Spleen (tissue), 11 donors: ENCODE measurements at regions not wholly inside any gene's neighbourhood (a gene's known extent, or its start where the extent isn't known, plus 50 kb on each side); places are given as distances from the start of the nearest gene placed in this dataset.

ENCODE experiments used
- DNase-seq: peaks from one replicate; pipeline ENCODE4 v3.0.0-alpha.2; 2020
- H3K27ac ChIP-seq, 8 donors: fragments of 200-600 bp; sonication (generic) in 7 of 8; 1 replicate in 4 of 8; 2 replicates in 4 of 8; pipeline versions ENCODE4 v1.5.0 to v1.8.0; 2016 to 2021; ENCODE audit warnings: inconsistent platforms in 4 of 8, mild to moderate bottlenecking in 4 of 8, moderate library complexity in 1 of 8
- H3K27me3 ChIP-seq, 7 donors: fragments of 200-600 bp; sonication (generic) in 6 of 7; replicated peaks in 1 of 7; 1 replicate in 4 of 7; 2 replicates in 3 of 7; pipeline versions ENCODE4 v1.5.0 to v1.8.0; 2016 to 2021; ENCODE audit warnings: inconsistent platforms in 3 of 7, mild to moderate bottlenecking in 1 of 7
- H3K36me3 ChIP-seq, 6 donors: fragments of 200-600 bp; sonication (generic) in 5 of 6; 1 replicate in 4 of 6; 2 replicates in 2 of 6; pipeline versions ENCODE4 v1.5.0 to v1.8.0; 2016 to 2021; ENCODE audit warnings: inconsistent platforms in 2 of 6
- H3K4me1 ChIP-seq, 6 donors: fragments of 200-600 bp; sonication (generic) in 5 of 6; 1 replicate in 3 of 6; 2 replicates in 3 of 6; pipeline versions ENCODE4 v1.5.0 to v1.8.0; 2016 to 2021; ENCODE audit warnings: inconsistent platforms in 3 of 6
- H3K4me3 ChIP-seq, 8 donors: fragments of 200-600 bp; sonication (generic) in 7 of 8; 1 replicate in 4 of 8; 2 replicates in 4 of 8; pipeline versions ENCODE4 v1.5.0 to v1.8.0; 2016 to 2021; ENCODE audit warnings: inconsistent platforms in 4 of 8, mild to moderate bottlenecking in 4 of 8, moderate library complexity in 2 of 8
- H3K9me3 ChIP-seq, 8 donors: fragments of 200-600 bp; sonication (generic) in 7 of 8; 1 replicate in 4 of 8; 2 replicates in 4 of 8; pipeline versions ENCODE4 v1.5.0 to v1.8.0; 2016 to 2021; ENCODE audit warnings: inconsistent platforms in 4 of 8
- POLR2A ChIP-seq, 3 donors: fragments of 450-650 bp; IDR thresholded peaks; one replicate each; pipeline ENCODE4 v1.5.1; 2017; ENCODE audit warnings: antibody characterized with exemption in 3 of 3, mild to moderate bottlenecking in 1 of 3
- POLR2AphosphoS5 ChIP-seq, 3 donors: sonication (generic); formaldehyde crosslinking; IDR thresholded peaks; one replicate each; pipeline ENCODE4 v1.5.1; 2017; ENCODE audit warnings: antibody characterized with exemption in 3 of 3
- WGBS, 5 donors: extraction: QIAGEN DNeasy Blood & Tissue Kit in 3 of 5; methylation state at CpG; one replicate each; pipeline versions ENCODE4 v1.1.5 to v1.1.7; 2013 to 2018; 5-methylcytosine and 5-hydroxymethylcytosine counted together
- intact Hi-C: fragments of 100-400 bp; cut with DNase I; formaldehyde crosslinking; loops from one replicate; pipeline ENCODE4 v1.15.0; 2023; ENCODE audit warnings: low total_unique reads
- TF ChIP-seq, protein P1 (sequence below), 11 experiments: fragments of 200-600 bp in 7 of 11; fragments of 450-650 bp in 4 of 11; sonication (generic) in 4 of 11; IDR thresholded peaks in 8 of 11; conservative IDR thresholded peaks in 3 of 11; 1 replicate in 7 of 11; 2 replicates in 4 of 11; pipeline versions ENCODE4 v1.4.0 to v1.8.0; 2016 to 2021; ENCODE audit warnings: antibody characterized with exemption in 11 of 11, inconsistent platforms in 4 of 11, mild to moderate bottlenecking in 1 of 11
- donor health status: healthy with polysubstance abuse.
- donor health status: DM: no; HTN: no; CAD: no; lungs with moderate emphysema.
- donor health status: DM: no; HTN: no; CAD: no.
- donor health status: Bipolar disorder and iron deficiency.
- donor health status: healthy.
- donor health status: DM: no; HTN: no; CAD: no.
- donor health status: DM: yes; HTN: yes; CAD: no.

DNA sequence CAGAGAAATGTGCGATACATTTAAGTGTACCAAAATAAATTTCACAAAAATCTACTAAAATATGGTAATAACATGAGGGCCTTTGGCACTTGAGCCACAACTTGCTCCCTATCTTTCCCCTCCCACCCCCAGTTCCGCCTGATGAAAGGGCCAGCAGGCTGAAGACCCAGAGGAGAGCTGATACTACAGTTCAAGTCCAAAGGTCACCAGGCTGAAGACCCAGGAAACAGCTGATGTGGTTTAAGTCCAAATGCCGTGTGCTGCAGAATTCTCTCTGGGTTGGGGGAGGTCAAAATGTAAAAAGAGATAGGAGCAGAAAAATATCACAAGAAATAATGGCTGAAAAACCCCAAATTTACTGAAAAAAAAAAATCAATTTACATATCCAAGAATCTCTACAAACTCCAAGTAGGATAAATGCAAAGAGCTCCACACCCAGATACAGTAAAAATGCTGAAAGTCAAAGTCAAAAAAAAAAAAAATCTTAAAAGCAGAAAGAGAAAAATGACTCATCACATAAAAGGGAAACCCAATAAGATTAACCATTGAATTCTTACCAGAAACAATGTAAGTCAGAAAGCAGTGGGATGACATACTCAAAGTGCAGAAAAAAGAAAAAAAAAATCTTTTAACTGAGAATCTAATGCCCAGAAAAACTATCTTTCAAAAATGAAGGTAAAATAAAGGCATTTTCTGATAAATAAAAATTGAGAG is 452.1 kb upstream of the ASIC2 start:
- TF ChIP-seq POLR2A (IDR thresholded peaks at IDR 0.05), result no peak
- TF ChIP-seq, protein P1, sequence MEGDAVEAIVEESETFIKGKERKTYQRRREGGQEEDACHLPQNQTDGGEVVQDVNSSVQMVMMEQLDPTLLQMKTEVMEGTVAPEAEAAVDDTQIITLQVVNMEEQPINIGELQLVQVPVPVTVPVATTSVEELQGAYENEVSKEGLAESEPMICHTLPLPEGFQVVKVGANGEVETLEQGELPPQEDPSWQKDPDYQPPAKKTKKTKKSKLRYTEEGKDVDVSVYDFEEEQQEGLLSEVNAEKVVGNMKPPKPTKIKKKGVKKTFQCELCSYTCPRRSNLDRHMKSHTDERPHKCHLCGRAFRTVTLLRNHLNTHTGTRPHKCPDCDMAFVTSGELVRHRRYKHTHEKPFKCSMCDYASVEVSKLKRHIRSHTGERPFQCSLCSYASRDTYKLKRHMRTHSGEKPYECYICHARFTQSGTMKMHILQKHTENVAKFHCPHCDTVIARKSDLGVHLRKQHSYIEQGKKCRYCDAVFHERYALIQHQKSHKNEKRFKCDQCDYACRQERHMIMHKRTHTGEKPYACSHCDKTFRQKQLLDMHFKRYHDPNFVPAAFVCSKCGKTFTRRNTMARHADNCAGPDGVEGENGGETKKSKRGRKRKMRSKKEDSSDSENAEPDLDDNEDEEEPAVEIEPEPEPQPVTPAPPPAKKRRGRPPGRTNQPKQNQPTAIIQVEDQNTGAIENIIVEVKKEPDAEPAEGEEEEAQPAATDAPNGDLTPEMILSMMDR (IDR thresholded peaks at IDR 0.05 in 8 of 11, conservative IDR thresholded peaks at IDR 0.05 in 3 of 11), result no peak
- TF ChIP-seq POLR2AphosphoS5 (IDR thresholded peaks at IDR 0.05), result no peak
- WGBS, 5 donors, result 55 to 64% (median 63%) methylated on average over 3 of the region's 3 CpGs

DNA sequence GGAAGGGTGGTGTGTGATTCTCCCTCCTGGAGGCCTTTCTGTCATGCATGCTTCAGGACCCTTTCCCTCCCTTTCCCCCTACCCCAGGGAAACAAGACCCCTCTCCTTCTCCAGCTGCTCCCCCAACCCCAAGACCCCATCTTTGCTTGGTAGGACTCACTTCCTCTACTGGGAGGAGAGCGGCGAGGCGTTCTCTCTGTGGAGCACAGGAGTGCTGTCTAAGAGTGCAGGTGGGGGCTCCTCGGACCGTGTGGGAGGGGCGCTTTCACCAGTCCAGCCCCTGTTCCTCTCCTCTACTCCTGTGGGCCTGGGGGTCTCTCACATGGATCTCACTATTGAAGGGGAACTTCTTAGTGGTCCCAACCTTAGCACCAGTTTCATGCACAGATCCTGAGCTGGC is 456.1 kb upstream of the ASIC2 start:
- H3K27me3 ChIP-seq, result peaks cover 0 to 53% (median 16%) of the 10 kb centered on the region in 7 donors
- no peaks in the 10 kb centered on the region for H3K36me3 ChIP-seq
- no peak overlapping the region for H3K4me3 ChIP-seq
- 78 to 85% (median 85%) methylated on average over 6 of the region's 6 CpGs for WGBS, 5 donors
- no peaks in the 10 kb centered on the region for H3K9me3 ChIP-seq
- H3K27ac ChIP-seq, result no peak overlapping the region
- intact Hi-C loops, result no loop called here
- DNase-seq, result no peak
- H3K4me1 ChIP-seq, result peaks cover 0 to 9% (median 5%) of the 10 kb centered on the region in 6 donors
- TF ChIP-seq, protein P1 (IDR thresholded peaks at IDR 0.05 in 8 of 11, conservative IDR thresholded peaks at IDR 0.05 in 3 of 11), result no peak
- TF ChIP-seq POLR2AphosphoS5 (IDR thresholded peaks at IDR 0.05) (no peak), POLR2A (IDR thresholded peaks at IDR 0.05) (no peak)

More for the DNA sequence above, 452.1 kb upstream of the ASIC2 start:
- H3K36me3 ChIP-seq, result no peaks in the 10 kb centered on the region
- H3K9me3 ChIP-seq, result no peaks in the 10 kb centered on the region
- H3K27ac ChIP-seq, result no peak overlapping the region
- DNase-seq, result no peak
- intact Hi-C loops, result no loop called here
- no peaks in the 10 kb centered on the region for H3K4me1 ChIP-seq
- no peak overlapping the region for H3K4me3 ChIP-seq
- H3K27me3 ChIP-seq, result peaks cover 0 to 59% (median 0%) of the 10 kb centered on the region in 7 donors

DNA sequence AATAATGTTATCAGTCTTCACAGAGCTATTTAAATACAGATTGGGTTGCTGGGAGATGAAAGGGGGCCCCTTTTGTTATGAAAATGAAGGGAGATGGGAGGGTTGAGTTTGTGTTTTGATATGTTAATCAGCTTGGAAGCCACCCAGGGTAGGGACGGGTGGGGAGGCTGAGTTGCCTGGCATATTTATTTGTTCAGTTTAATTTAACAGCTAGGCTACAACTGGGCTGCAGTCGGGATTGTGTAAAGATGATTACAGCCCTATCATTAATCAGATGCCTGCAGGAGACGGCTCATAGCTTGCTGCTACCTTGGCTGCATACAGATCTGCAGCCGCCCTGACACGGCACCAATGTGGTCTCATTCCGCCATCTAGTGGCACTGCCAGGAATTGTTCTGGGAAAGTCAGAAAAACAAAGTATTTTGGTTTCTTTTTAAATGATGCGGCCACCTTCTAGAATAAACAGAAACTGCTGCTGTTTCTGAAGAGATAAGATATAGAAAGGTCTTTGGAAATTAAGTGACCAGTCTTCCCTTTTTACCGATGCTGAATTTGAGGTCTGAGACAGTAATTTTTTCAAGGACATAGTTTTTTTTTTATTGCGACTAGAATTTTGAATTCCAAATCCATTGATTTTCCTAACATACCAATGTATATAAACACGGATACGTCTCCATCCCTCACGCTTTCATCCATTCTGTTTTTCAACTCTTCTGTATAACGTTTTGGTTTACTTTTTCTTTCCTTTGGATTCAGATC is 458.0 kb upstream of the ASIC2 start:
- no peaks in the 10 kb centered on the region for H3K36me3 ChIP-seq
- DNase-seq, result peak; percentile 80
- intact Hi-C loops, result no loop called here
- H3K27ac ChIP-seq, result no peak overlapping the region
- 4 to 6% (median 4%) methylated on average over 13 of the region's 13 CpGs for WGBS, 5 donors
- peaks cover 0 to 59% (median 16%) of the 10 kb centered on the region in 7 donors for H3K27me3 ChIP-seq
- peaks cover 0 to 9% (median 5%) of the 10 kb centered on the region in 6 donors for H3K4me1 ChIP-seq
- TF ChIP-seq, protein P1 (IDR thresholded peaks at IDR 0.05 in 8 of 11, conservative IDR thresholded peaks at IDR 0.05 in 3 of 11), result peak; percentile 65 to 87 (median 78)
- TF ChIP-seq POLR2A (IDR thresholded peaks at IDR 0.05), result no peak
- no peak for TF ChIP-seq POLR2AphosphoS5 (IDR thresholded peaks at IDR 0.05)
- H3K4me3 ChIP-seq, result peak overlapping the region in 1 of 8 donors; percentile 26
- H3K9me3 ChIP-seq, result peaks cover 0 to 17% (median 5%) of the 10 kb centered on the region in 8 donors

- TF ChIP-seq, protein P1 (IDR thresholded peaks at IDR 0.05 in 8 of 11, conservative IDR thresholded peaks at IDR 0.05 in 3 of 11), result no peak
- TF ChIP-seq POLR2A (IDR thresholded peaks at IDR 0.05) (no peak), POLR2AphosphoS5 (IDR thresholded peaks at IDR 0.05) (no peak)
- WGBS, 5 donors, result 9 to 20% (median 12%) methylated on average over 5 of the region's 5 CpGs
- Histone ChIP-seq H3K4me1 (peaks cover 0 to 9% (median 5%) of the 10 kb centered on the region in 6 donors), H3K27me3 (peaks cover 0 to 64% (median 16%) of the 10 kb centered on the region in 7 donors), H3K27ac (no peak overlapping the region), H3K9me3 (peaks cover 0 to 23% (median 5%) of the 10 kb centered on the region in 8 donors), H3K36me3 (no peaks in the 10 kb centered on the region), H3K4me3 (no peak overlapping the region)
- no peak for DNase-seq
- intact Hi-C loops, result no loop called here
These were observed 458.6 kb upstream of the ASIC2 start for GRCh38 chr17:33751702-33752065.
